HEK293 (cell line): ENCODE measurements at regions not wholly inside any gene's neighbourhood (a gene's known extent, or its start where the extent isn't known, plus 50 kb on each side); places are given as distances from the start of the nearest gene placed in this dataset.

Source experiments
- CTCF ChIA-PET: fragments of 350-600 bp; formaldehyde crosslinking; extraction: SDS; loops from one replicate; lab custom pipeline; 2021; ENCODE audit warnings: antibody characterized with exemption; lab: Yijun Ruan, JAX
- POLR2A ChIA-PET: fragments of 300-600 bp; formaldehyde crosslinking; extraction: SDS; loops from one replicate; lab custom pipeline; 2020; ENCODE audit warnings: antibody characterized with exemption, inconsistent platforms; lab: Yijun Ruan, JAX
- H3K27ac ChIP-seq: fragments of 200-500 bp; sonication (Bioruptor generic); 2 replicates; pipeline ENCODE4 v1.5.1; 2014; ENCODE audit warnings: low read depth, low read length, control low read depth, inconsistent platforms; ENCODE audit errors: extremely low read depth
- H3K36me3 ChIP-seq, 2 experiments: fragments of 200-500 bp in 1 of 2; sonication (Bioruptor generic) in 1 of 2; 1 replicate in 1 of 2; 2 replicates in 1 of 2; pipeline ENCODE4 v1.5.1; 2014 to 2017; ENCODE audit warnings: inconsistent platforms in 2 of 2, low read length in 2 of 2; ENCODE audit not compliant: control insufficient read depth in 2 of 2, insufficient read depth in 1 of 2
- H3K4me1 ChIP-seq: fragments of 200-500 bp; sonication (Bioruptor generic); 2 replicates; pipeline ENCODE4 v1.5.1; 2014; ENCODE audit warnings: mild to moderate bottlenecking, low read length, inconsistent platforms; ENCODE audit not compliant: control insufficient read depth, insufficient read depth
- H3K4me3 ChIP-seq: 2 replicates; pipeline ENCODE4 v1.5.1; 2011; ENCODE audit warnings: low read depth, mild to moderate bottlenecking, control low read depth, low read length, moderate library complexity
- H3K9me3 ChIP-seq: fragments of 200-500 bp; sonication (Bioruptor generic); 2 replicates; pipeline ENCODE4 v1.5.1; 2014; ENCODE audit warnings: low read depth, low read length, inconsistent platforms; ENCODE audit not compliant: control insufficient read depth, insufficient read depth
- GFI1B ChIP-seq: fragments of 450-650 bp; formaldehyde crosslinking; IDR thresholded peaks from 2 replicates; pipeline ENCODE4 v1.5.1; 2016; ENCODE audit warnings: missing biosample characterization, missing genetic modification characterization
- IKZF3 ChIP-seq: fragments of 450-650 bp; IDR thresholded peaks from 2 replicates; pipeline ENCODE4 v1.5.0; 2018; ENCODE audit warnings: missing biosample characterization, mild to moderate bottlenecking, missing genetic modification characterization, moderate library complexity
- KLF1 ChIP-seq: fragments of 450-650 bp; formaldehyde crosslinking; IDR thresholded peaks from 2 replicates; pipeline ENCODE4 v1.5.1; 2016; ENCODE audit warnings: missing biosample characterization, missing genetic modification characterization
- KLF17 ChIP-seq: fragments of 450-650 bp; formaldehyde crosslinking; IDR thresholded peaks from 2 replicates; pipeline ENCODE4 v1.5.1; 2016; ENCODE audit warnings: missing biosample characterization, missing genetic modification characterization
- ZBTB20 ChIP-seq: fragments of 450-650 bp; formaldehyde crosslinking; IDR thresholded peaks from 2 replicates; pipeline ENCODE4 v1.5.1; 2016; ENCODE audit warnings: missing biosample characterization, missing genetic modification characterization
- ZFP41 ChIP-seq: fragments of 450-650 bp; formaldehyde crosslinking; IDR thresholded peaks from 2 replicates; pipeline ENCODE4 v1.5.1; 2016; ENCODE audit warnings: missing biosample characterization, missing genetic modification characterization, borderline replicate concordance
- ZNF132 ChIP-seq: fragments of 450-650 bp; formaldehyde crosslinking; IDR thresholded peaks from 2 replicates; pipeline ENCODE4 v1.5.1; 2017; ENCODE audit warnings: missing biosample characterization, missing genetic modification characterization, borderline replicate concordance
- ZNF16 ChIP-seq: fragments of 450-650 bp; formaldehyde crosslinking; IDR thresholded peaks from 2 replicates; pipeline ENCODE4 v1.5.1; 2016; ENCODE audit warnings: low read depth, missing biosample characterization, missing genetic modification characterization
- ZNF24 ChIP-seq: fragments of 450-650 bp; formaldehyde crosslinking; IDR thresholded peaks from 2 replicates; pipeline ENCODE4 v1.5.1; 2016; ENCODE audit warnings: missing biosample characterization, missing genetic modification characterization
- ZNF248 ChIP-seq: fragments of 450-650 bp; formaldehyde crosslinking; IDR thresholded peaks from 2 replicates; pipeline ENCODE4 v1.5.1; 2017; ENCODE audit warnings: missing biosample characterization, missing genetic modification characterization
- ZNF26 ChIP-seq: fragments of 450-650 bp; formaldehyde crosslinking; IDR thresholded peaks from 2 replicates; pipeline ENCODE4 v1.5.1; 2016; ENCODE audit warnings: missing biosample characterization, missing genetic modification characterization
- ZNF37A ChIP-seq: fragments of 450-650 bp; IDR thresholded peaks from 2 replicates; pipeline ENCODE4 v1.5.1; 2018; ENCODE audit warnings: missing biosample characterization, missing genetic modification characterization
- ZNF558 ChIP-seq: fragments of 450-650 bp; formaldehyde crosslinking; IDR thresholded peaks from 2 replicates; pipeline ENCODE4 v1.5.1; 2016; ENCODE audit warnings: missing biosample characterization, missing genetic modification characterization
- ZNF707 ChIP-seq: fragments of 450-650 bp; formaldehyde crosslinking; IDR thresholded peaks from 2 replicates; pipeline ENCODE4 v1.5.1; 2016; ENCODE audit warnings: missing biosample characterization, missing genetic modification characterization
- ZNF768 ChIP-seq: fragments of 450-650 bp; formaldehyde crosslinking; IDR thresholded peaks from 2 replicates; pipeline ENCODE4 v1.5.1; 2018; ENCODE audit warnings: missing biosample characterization, mild to moderate bottlenecking, missing genetic modification characterization
- TF ChIP-seq, protein P1 (sequence below): fragments of 450-650 bp; formaldehyde crosslinking; IDR thresholded peaks from 2 replicates; pipeline ENCODE4 v1.5.1; 2017; ENCODE audit warnings: missing biosample characterization, missing genetic modification characterization

DNA sequence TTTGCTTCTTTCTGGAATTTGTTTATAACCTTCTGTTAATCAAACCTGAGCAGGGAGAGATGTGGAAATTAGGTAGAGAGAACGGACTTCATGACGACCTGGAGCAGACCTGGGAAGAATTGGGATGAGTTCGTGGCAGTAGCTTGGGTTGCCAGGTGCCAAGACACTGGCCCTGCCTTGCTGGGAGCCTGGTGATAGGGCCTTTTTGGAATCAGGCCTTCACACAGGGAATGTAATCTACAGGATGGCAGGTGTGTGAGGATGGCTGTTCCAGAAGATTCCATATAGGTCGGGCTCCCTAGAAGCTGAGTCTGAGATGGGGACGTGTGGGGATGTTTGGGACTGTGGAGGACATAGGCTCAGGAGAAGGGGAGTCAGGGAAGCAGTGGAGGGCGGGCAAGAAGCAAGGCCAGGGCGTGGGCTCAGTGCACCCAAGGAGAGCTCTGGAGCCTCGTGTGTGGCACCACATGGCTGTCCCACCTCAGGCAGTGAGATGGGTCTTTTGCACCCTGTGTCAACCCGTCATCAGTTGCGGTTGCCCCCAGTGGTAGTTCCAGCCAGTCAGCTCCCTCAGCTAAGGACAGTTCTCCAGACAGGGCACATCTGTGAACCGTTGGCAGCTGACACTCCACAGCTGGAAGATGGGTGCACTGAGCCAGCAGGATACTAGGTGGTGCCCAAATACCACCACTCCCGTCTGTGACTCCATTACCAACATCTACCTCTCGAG is 395.9 kb downstream of the MATN1 start:
- H3K4me3 ChIP-seq, result no peak overlapping the region
- CTCF ChIA-PET, result no interaction called here
- no peaks in the 10 kb centered on the region for H3K9me3 ChIP-seq
- no peaks in the 10 kb centered on the region for H3K4me1 ChIP-seq
- H3K36me3 ChIP-seq, result no peaks in the 10 kb centered on the region
- TF ChIP-seq ZBTB20 (tag by site-specific recombination) (no peak), KLF1 (no peak), KLF17 (tag by site-specific recombination) (no peak)
- TF ChIP-seq, all 188 proteins: peak for 0
- no peak overlapping the region for H3K27ac ChIP-seq
- POLR2A ChIA-PET, result no interaction called here

- H3K27ac ChIP-seq, result no peak overlapping the region
- no peaks in the 10 kb centered on the region for H3K36me3 ChIP-seq
- ChIA-PET POLR2A (no interaction called here), CTCF (interaction anchor here (0.6 kb wide), 1 partner anchor 822 kb away, joined by 5 read pairs; no protein-coding TSS in a partner anchor)
- no peak overlapping the region for H3K4me3 ChIP-seq
- TF ChIP-seq ZNF707 (tag by site-specific recombination) (no peak), ZNF248 (tag by site-specific recombination) (no peak), ZNF26 (tag by site-specific recombination) (no peak), ZNF24 (tag by site-specific recombination) (no peak), ZNF37A (tag by site-specific recombination) (no peak), ZFP41 (tag by site-specific recombination) (no peak), ZNF16 (no peak), KLF17 (tag by site-specific recombination) (no peak), IKZF3 (tag by site-specific recombination) (no peak), ZNF768 (tag by site-specific recombination) (no peak), ZNF558 (tag by site-specific recombination) (no peak), GFI1B (no peak), ZNF132 (tag by site-specific recombination) (no peak)
- TF ChIP-seq, protein P1, sequence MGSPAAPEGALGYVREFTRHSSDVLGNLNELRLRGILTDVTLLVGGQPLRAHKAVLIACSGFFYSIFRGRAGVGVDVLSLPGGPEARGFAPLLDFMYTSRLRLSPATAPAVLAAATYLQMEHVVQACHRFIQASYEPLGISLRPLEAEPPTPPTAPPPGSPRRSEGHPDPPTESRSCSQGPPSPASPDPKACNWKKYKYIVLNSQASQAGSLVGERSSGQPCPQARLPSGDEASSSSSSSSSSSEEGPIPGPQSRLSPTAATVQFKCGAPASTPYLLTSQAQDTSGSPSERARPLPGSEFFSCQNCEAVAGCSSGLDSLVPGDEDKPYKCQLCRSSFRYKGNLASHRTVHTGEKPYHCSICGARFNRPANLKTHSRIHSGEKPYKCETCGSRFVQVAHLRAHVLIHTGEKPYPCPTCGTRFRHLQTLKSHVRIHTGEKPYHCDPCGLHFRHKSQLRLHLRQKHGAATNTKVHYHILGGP, result no peak
- TF ChIP-seq, all 188 proteins: peak for 0
- no peaks in the 10 kb centered on the region for H3K9me3 ChIP-seq
- H3K4me1 ChIP-seq, result no peaks in the 10 kb centered on the region
Observed at GRCh38 chr1:30325999-30326398, 397.4 kb downstream of the MATN1 start.
